Astrocyte of the spinal cord (primary cell): ENCODE measurements at regions not wholly inside any gene's neighbourhood (a gene's known extent, or its start where the extent isn't known, plus 50 kb on each side); places are given as distances from the start of the nearest gene placed in this dataset.

ENCODE experiments used
- DNase-seq: peaks from one replicate; pipeline ENCODE4 v3.0.0; 2011; ENCODE audit warnings: low read depth, low spot score
- H3K4me3 ChIP-seq: 2 replicates; pipeline ENCODE4 v1.5.1; 2011; ENCODE audit warnings: low read depth, mild to moderate bottlenecking, low read length, moderate library complexity
- in situ Hi-C: cut with HindIII; loops from 2 replicates; pipeline ENCODE4 v1.10.0; 2017; ENCODE audit warnings: low sequenced_read_pairs
- TF ChIP-seq, protein P1 (sequence below): IDR thresholded peaks from 2 replicates; pipeline ENCODE4 v1.5.1; 2012; ENCODE audit warnings: low read depth, mild to moderate bottlenecking, low read length, inconsistent platforms

DNA sequence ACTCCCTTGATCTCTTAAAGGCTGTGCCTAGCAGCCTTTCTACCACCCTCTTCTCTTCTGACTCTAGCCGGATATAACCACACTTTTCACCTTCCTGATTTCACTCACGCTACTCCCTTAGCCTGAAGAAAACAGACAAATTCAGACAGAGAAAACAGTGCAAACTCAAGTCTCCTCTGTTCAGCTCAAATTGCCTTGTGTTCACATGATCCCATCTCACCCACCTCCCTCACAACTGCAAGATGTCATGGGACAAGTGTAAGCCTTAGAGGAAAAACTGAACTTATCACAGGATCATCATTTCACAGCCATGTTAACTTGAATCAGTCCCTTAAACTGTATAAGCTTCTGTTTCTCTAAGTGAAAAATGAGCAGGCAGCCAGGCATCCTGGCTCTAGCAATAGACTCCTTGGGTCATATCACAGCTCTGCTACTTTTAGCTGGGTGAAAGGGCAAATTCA, 66.5 kb upstream of the TENT5A start:
- H3K4me3 ChIP-seq: no peak overlapping the region
- no peak for DNase-seq
- TF ChIP-seq, protein P1, sequence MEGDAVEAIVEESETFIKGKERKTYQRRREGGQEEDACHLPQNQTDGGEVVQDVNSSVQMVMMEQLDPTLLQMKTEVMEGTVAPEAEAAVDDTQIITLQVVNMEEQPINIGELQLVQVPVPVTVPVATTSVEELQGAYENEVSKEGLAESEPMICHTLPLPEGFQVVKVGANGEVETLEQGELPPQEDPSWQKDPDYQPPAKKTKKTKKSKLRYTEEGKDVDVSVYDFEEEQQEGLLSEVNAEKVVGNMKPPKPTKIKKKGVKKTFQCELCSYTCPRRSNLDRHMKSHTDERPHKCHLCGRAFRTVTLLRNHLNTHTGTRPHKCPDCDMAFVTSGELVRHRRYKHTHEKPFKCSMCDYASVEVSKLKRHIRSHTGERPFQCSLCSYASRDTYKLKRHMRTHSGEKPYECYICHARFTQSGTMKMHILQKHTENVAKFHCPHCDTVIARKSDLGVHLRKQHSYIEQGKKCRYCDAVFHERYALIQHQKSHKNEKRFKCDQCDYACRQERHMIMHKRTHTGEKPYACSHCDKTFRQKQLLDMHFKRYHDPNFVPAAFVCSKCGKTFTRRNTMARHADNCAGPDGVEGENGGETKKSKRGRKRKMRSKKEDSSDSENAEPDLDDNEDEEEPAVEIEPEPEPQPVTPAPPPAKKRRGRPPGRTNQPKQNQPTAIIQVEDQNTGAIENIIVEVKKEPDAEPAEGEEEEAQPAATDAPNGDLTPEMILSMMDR: no peak
- in situ Hi-C loops: no loop called here

DNA sequence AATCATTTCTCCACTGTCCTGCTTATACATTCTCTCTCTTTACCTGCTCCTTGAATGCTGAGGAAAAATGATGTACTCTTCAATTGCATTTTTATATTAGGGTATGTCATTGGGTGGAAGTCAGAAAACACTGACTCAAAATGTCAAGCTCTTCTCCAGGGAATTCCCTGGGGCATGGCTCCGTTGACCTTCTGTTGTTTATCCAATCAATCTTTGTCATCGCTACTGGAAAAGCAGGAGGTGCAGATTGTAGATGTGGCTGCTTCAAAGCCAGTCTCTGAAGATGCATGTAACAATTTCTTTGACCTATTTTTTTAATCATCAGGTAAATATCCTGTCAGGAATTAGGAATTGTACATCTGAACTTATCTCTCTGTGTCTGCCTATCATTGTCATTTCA, 63.9 kb upstream of the TENT5A start:
- H3K4me3 ChIP-seq: no peak overlapping the region
- DNase-seq: no peak
- in situ Hi-C loops: no loop called here
- TF ChIP-seq, protein P1: no peak

DNA sequence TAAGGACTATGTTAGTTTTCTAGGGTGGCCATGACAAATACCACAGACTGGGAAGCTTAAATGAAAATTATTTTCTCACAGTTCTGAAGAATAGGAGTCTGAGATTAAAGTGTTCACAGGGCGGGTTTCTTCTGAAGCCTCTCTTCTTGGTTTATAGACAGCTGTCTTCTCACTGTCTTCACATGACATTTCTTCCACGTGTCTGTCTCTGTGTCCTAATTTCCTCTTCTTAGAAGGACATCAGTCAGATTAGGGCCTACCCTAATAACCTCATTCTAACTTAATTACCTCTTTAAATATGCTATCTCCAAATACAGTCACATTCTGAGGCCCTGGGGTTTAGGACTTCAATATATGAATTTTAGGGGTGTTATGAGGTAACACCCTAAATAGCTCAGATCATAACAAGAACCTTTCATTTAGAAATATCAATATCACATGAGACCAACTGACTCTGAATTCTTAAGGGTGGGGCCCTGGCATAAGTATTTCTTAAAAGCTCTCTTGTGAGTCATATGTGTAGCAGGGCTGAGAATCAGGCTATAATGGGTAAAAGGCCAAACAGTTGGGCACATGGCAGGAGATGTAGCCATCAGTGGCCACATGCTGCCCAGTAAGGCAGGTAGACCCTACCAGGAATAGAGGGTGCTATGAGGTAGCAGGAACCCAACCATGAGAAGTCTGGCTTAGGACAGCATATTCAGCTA, 62.0 kb upstream of the TENT5A start:
- in situ Hi-C loops: no loop called here
- TF ChIP-seq, protein P1: no peak
- DNase-seq: no peak
- H3K4me3 ChIP-seq: no peak overlapping the region

DNA sequence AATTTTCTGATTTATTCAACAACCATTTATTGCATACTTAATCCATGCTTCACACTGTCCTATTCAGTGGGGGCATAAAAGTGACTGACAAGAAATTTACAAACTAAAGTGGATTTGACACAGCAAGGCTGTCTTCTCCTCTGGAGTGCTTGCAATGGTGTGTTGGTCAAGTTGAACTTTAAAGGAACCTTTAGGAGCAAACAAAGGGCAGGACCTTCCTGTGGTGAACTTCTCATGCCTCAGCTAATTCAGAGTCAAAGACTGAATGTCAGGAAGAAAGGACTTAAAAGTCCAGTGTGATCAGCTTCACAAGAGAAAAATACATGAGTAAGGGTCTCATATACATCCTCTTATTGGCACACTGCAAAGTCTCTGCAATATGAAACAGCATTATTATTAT, 60.8 kb upstream of the TENT5A start:
- in situ Hi-C loops: no loop called here
- DNase-seq: no peak
- H3K4me3 ChIP-seq: no peak overlapping the region
- TF ChIP-seq, protein P1: no peak

DNA sequence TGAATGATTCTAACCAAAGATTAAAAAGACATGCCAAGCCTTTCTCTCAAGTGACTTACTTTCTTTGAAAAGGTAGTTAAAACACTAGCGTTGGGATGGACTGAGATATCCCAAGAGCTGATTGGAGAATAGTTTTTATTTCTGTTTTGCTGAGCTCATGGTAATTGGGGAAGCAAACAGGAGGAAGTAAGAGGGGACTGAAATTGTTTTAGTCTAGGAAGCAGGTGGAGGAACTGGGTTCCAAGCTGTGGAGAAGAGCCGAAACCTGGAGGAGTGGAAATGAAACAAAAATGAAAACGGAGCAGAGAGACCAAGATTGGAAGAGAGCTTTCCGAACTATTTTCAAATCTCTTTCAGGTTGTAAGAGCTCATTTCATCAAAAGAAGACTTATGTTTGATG, 59.9 kb upstream of the TENT5A start:
- TF ChIP-seq, protein P1: no peak
- in situ Hi-C loops: no loop called here
- no peak overlapping the region for H3K4me3 ChIP-seq
- DNase-seq: no peak

DNA sequence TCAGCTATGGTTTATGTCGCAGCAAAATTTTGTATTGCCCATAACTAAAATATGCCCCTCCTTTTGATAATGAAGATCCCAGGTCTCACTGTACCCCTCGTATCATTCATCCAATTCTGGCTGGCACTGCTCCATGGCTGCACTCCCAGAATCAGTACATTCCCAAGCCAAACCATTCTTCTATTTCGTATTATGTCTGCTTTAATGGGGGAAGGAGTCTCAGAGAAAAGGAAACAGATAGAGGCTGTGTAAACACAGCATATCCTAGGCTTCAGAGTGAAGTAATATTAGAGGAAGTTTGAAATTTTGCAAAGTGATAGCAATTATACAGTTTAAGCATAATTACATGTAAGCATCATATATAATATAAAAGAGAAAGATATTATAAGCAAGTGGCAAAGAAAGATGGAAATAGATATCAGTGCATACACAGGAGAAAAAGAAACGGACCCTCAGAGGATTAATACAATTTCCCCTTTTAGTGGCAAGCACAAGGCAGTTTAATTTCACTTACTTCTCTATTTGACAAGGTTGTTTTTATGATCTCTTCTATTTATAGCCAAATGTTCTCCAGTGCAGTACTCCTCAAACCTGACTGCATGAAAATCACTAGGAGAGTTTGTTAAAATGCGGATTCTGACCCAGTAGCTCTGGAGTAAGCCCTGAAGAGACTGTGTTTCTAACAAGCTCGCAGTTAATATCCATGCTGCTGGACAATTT, 56.5 kb upstream of the TENT5A start:
- TF ChIP-seq, protein P1: no peak
- no peak overlapping the region for H3K4me3 ChIP-seq
- DNase-seq: no peak
- in situ Hi-C loops: no loop called here
